ENCODE measurements at regions not wholly inside any gene's neighbourhood (a gene's known extent, or its start where the extent isn't known, plus 50 kb on each side); places are given as distances from the start of the nearest gene placed in this dataset.

DNA sequence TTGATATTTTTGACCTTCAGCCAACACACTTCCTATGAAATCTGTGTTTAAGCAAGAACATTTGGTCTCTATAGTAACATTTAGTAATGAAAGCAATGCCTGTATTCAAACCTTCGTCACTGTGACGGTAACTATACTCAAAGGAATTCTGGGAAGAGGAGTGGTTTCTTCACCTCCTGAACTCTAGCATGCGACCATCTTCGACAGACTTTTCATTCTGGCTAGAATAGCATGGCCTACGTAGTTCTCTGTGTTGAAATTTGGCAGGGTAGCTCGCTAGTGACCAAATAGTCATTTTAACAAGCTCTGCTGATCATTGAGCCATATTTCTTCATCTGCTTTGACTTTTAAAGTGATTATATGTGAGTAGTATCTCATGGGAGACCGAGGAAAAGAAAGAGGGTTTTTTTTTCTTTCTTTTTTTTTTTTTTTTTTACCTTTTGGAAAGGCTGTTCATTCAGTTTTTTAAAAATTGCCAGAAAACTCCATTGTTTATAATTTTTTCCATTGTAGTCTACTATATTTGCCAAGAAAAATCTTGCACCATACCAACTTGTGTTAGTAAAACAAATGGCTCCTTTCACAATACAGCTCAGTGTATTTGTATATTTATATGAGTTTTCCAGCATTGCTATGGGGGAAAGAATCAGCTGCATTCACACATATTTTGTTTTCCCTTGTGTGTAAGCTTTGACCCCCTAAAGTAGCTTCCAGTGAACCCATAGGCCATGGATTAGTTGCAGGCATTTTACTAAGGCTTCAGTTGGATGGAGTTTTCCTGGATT, 166.8 kb downstream of the NNT start:
- no peaks in the 10 kb centered on the region for H3K36me3 ChIP-seq
- DNase-seq (peak; percentile 10 to 50), ATAC-seq (peak; percentile 72 to 83)
- no peaks in the 10 kb centered on the region for H3K4me1 ChIP-seq
- intact Hi-C loops (cut with DNase I; ENCODE audit: low total_unique reads), result loop anchor here (10.0 kb wide), 1 partner anchor 275 kb away; no protein-coding TSS in a partner anchor
- H3K9me3 ChIP-seq, result no peaks in the 10 kb centered on the region
- peak overlapping the region in 1 of 4 donors; percentile 26 for H3K27ac ChIP-seq
- in situ Hi-C loops (cut with MboI; ENCODE audit: low sequenced_read_pairs in 4 of 4), result no loop called here
- H3K4me3 ChIP-seq, result no peak overlapping the region
- TF ChIP-seq, protein P1, sequence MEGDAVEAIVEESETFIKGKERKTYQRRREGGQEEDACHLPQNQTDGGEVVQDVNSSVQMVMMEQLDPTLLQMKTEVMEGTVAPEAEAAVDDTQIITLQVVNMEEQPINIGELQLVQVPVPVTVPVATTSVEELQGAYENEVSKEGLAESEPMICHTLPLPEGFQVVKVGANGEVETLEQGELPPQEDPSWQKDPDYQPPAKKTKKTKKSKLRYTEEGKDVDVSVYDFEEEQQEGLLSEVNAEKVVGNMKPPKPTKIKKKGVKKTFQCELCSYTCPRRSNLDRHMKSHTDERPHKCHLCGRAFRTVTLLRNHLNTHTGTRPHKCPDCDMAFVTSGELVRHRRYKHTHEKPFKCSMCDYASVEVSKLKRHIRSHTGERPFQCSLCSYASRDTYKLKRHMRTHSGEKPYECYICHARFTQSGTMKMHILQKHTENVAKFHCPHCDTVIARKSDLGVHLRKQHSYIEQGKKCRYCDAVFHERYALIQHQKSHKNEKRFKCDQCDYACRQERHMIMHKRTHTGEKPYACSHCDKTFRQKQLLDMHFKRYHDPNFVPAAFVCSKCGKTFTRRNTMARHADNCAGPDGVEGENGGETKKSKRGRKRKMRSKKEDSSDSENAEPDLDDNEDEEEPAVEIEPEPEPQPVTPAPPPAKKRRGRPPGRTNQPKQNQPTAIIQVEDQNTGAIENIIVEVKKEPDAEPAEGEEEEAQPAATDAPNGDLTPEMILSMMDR (IDR thresholded peaks at IDR 0.05 in 4 of 5, conservative IDR thresholded peaks at IDR 0.05 in 1 of 5), result no peak
- no peak for TF ChIP-seq POLR2A (IDR thresholded peaks at IDR 0.05)
- no peaks in the 10 kb centered on the region for H3K27me3 ChIP-seq

Data from gastrocnemius medialis (tissue), 4 donors.